ENCODE measurements at regions not wholly inside any gene's neighbourhood (a gene's known extent, or its start where the extent isn't known, plus 50 kb on each side); places are given as distances from the start of the nearest gene placed in this dataset.

DNA sequence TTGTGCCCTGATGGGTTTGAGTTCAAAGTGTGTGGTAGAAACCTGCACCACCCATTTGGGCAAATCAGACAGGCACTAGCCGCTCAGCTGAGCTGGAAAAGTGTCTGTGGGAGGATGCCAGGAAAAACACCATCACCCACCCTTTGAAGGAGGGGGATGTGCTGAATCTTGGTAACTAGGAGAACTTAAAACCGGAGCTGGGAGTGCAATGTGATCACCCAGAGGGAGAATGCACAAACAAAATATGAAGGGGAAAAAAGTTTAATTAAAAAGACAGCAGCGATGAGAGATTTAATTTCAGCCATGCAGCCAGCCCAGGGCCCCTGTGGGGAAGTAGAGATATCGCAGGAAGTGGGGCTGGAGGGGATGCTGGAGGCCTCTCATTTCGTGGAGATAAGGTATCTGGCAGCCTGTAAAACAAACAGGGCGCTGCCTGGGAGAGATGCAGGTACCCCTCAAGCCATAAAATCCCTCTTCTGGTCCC, 86.8 kb upstream of the BCAR3 start:
- DNase-seq (ENCODE audit: low read depth, low spot score): no peak
- H3K4me3 ChIP-seq (ENCODE audit: low read depth, low read length): no peak overlapping the region
- in situ Hi-C loops (cut with HindIII; ENCODE audit: low sequenced_read_pairs): no loop called here
- TF ChIP-seq, protein P1, sequence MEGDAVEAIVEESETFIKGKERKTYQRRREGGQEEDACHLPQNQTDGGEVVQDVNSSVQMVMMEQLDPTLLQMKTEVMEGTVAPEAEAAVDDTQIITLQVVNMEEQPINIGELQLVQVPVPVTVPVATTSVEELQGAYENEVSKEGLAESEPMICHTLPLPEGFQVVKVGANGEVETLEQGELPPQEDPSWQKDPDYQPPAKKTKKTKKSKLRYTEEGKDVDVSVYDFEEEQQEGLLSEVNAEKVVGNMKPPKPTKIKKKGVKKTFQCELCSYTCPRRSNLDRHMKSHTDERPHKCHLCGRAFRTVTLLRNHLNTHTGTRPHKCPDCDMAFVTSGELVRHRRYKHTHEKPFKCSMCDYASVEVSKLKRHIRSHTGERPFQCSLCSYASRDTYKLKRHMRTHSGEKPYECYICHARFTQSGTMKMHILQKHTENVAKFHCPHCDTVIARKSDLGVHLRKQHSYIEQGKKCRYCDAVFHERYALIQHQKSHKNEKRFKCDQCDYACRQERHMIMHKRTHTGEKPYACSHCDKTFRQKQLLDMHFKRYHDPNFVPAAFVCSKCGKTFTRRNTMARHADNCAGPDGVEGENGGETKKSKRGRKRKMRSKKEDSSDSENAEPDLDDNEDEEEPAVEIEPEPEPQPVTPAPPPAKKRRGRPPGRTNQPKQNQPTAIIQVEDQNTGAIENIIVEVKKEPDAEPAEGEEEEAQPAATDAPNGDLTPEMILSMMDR (IDR thresholded peaks at IDR 0.05; ENCODE audit: low read depth, low read length): no peak

GRCh38 chr1:93766451-93766850, 84.8 kb upstream of the BCAR3 start:
- in situ Hi-C loops (cut with HindIII; ENCODE audit: low sequenced_read_pairs): no loop called here
- no peak overlapping the region for H3K4me3 ChIP-seq (ENCODE audit: low read depth, low read length)
- TF ChIP-seq, protein P1 (IDR thresholded peaks at IDR 0.05; ENCODE audit: low read depth, low read length): no peak
- no peak for DNase-seq (ENCODE audit: low read depth, low spot score)

GRCh38 chr1:93765099-93765498, 83.5 kb upstream of the BCAR3 start:
- TF ChIP-seq, protein P1 (IDR thresholded peaks at IDR 0.05; ENCODE audit: low read depth, low read length): no peak
- no peak for DNase-seq (ENCODE audit: low read depth, low spot score)
- in situ Hi-C loops (cut with HindIII; ENCODE audit: low sequenced_read_pairs): no loop called here
- no peak overlapping the region for H3K4me3 ChIP-seq (ENCODE audit: low read depth, low read length)

GRCh38 chr1:93764366-93764750, 82.7 kb upstream of the BCAR3 start:
- in situ Hi-C loops (cut with HindIII; ENCODE audit: low sequenced_read_pairs): no loop called here
- no peak for DNase-seq (ENCODE audit: low read depth, low spot score)
- no peak overlapping the region for H3K4me3 ChIP-seq (ENCODE audit: low read depth, low read length)
- TF ChIP-seq, protein P1 (IDR thresholded peaks at IDR 0.05; ENCODE audit: low read depth, low read length): no peak

DNA sequence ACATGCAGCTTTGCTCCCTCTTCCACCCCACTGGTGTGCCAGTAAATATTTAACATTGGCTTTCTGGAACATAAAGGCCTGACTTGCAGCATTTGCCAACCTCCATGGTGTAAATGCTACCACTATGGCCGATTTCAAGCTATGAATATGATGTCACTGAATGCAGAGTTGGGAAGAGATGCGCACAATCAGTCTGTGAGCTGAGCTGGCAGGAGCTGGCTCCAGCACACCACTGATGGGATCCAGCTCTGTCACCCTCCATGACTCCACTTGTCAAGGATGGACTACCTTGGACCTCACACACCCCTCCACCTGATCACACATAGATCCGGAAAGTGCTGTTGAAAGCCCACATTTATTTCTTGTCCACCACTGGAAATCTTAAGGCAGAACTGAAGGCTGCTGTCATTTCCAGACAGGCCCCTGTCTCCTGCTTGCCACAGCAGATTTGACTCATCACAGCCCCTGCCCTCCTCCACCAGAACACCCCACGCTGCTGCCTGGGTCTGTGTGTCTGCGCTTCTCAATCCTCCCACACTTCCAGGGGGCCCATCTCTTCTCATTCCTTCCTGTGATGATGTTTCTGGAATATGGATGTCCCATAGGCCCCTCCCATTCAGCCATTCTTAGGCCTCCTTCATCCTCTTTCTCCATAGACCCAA, 82.2 kb upstream of the BCAR3 start:
- H3K4me3 ChIP-seq (ENCODE audit: low read depth, low read length): no peak overlapping the region
- TF ChIP-seq, protein P1 (IDR thresholded peaks at IDR 0.05; ENCODE audit: low read depth, low read length): no peak
- in situ Hi-C loops (cut with HindIII; ENCODE audit: low sequenced_read_pairs): no loop called here
- no peak for DNase-seq (ENCODE audit: low read depth, low spot score)

DNA sequence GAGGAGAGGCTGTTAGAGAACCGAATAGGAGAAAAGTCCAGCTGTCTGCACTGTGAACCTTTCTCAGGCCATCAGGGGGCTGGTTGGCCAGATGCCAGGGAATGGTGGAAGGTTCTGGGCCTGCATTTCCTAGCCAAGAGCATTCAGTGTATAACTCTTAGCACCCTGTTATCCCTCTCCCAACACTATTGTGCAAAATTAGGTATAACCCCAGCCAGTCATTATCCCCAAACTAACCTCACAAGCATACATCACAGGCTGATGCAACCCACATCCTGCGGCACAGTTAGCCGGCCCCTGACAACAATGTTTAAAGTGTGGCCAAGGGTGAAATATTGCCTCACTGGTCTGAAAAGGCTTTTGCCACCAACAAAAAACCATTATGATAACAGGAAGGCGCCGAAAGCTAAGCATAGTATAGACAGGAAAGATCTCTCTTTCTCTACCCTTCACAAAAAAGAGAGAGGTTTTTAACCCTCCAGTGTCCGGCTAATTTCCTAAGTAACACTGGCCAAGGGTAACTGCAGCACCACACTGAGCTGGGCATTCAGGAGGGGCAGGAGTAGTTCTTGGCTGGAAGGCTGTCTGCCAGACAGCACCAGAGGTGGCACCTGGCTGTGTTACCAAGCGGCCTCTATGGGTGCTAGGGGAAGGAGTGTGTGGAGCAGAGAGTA, 77.3 kb upstream of the BCAR3 start:
- peak; percentile 87 for DNase-seq (ENCODE audit: low read depth, low spot score)
- in situ Hi-C loops (cut with HindIII; ENCODE audit: low sequenced_read_pairs): no loop called here
- no peak overlapping the region for H3K4me3 ChIP-seq (ENCODE audit: low read depth, low read length)
- TF ChIP-seq, protein P1 (IDR thresholded peaks at IDR 0.05; ENCODE audit: low read depth, low read length): peak; percentile 11

Data from astrocyte of the spinal cord (primary cell).